GM23248 (cell line): ENCODE measurements at regions not wholly inside any gene's neighbourhood (a gene's known extent, or its start where the extent isn't known, plus 50 kb on each side); places are given as distances from the start of the nearest gene placed in this dataset.

Experiments
- DNase-seq: peaks from one replicate; pipeline ENCODE4 v3.0.0-alpha.2; 2015
- H2AFZ ChIP-seq: fragments of 200-600 bp; sonication (generic); 2 replicates; pipeline ENCODE4 v1.6.1; 2016; ENCODE audit warnings: antibody characterized with exemption
- H3F3A ChIP-seq: fragments of 200-600 bp; sonication (generic); 2 replicates; pipeline ENCODE4 v1.6.1; 2016; ENCODE audit warnings: mild to moderate bottlenecking, antibody characterized with exemption, mixed run types; ENCODE audit not compliant: insufficient read depth
- H3K27ac ChIP-seq: fragments of 200-600 bp; sonication (generic); 2 replicates; pipeline ENCODE4 v1.5.1; 2016; ENCODE audit warnings: mild to moderate bottlenecking
- H3K27me3 ChIP-seq: fragments of 200-600 bp; sonication (generic); replicated peaks from 2 replicates; pipeline ENCODE4 v1.6.1; 2016; ENCODE audit warnings: mild to moderate bottlenecking; ENCODE audit not compliant: insufficient read depth
- H3K36me3 ChIP-seq: fragments of 200-600 bp; sonication (generic); 2 replicates; pipeline ENCODE4 v1.6.1; 2016; ENCODE audit warnings: low read depth, mild to moderate bottlenecking
- H3K4me1 ChIP-seq: fragments of 200-600 bp; sonication (generic); 2 replicates; pipeline ENCODE4 v1.6.1; 2016; ENCODE audit warnings: mild to moderate bottlenecking; ENCODE audit not compliant: insufficient read depth
- H3K4me2 ChIP-seq: fragments of 200-600 bp; sonication (generic); one replicate; pipeline ENCODE4 v1.6.1; 2016; ENCODE audit warnings: mild to moderate bottlenecking; ENCODE audit not compliant: unreplicated experiment
- H3K4me3 ChIP-seq: fragments of 200-600 bp; sonication (generic); 2 replicates; pipeline ENCODE4 v1.5.1; 2016; ENCODE audit warnings: mild to moderate bottlenecking
- H3K79me2 ChIP-seq: fragments of 200-600 bp; sonication (generic); 2 replicates; pipeline ENCODE4 v1.6.1; 2016; ENCODE audit warnings: mild to moderate bottlenecking; ENCODE audit not compliant: insufficient read depth
- H3K9ac ChIP-seq: fragments of 200-600 bp; sonication (generic); 2 replicates; pipeline ENCODE4 v1.6.1; 2016; ENCODE audit warnings: mild to moderate bottlenecking
- H3K9me2 ChIP-seq: fragments of 200-600 bp; sonication (generic); 2 replicates; pipeline ENCODE4 v1.6.1; 2016; ENCODE audit warnings: mixed run types, mild to moderate bottlenecking, moderate library complexity; ENCODE audit not compliant: insufficient read depth
- H3K9me3 ChIP-seq: fragments of 200-600 bp; sonication (generic); one replicate; pipeline ENCODE4 v1.6.1; 2017; ENCODE audit warnings: low read depth
- H4K20me1 ChIP-seq: fragments of 200-600 bp; sonication (generic); 2 replicates; pipeline ENCODE4 v1.6.0; 2016; ENCODE audit not compliant: insufficient read depth
- EZH2 ChIP-seq: fragments of 200-600 bp; sonication (generic); IDR thresholded peaks from 2 replicates; pipeline ENCODE4 v1.6.1; 2018; ENCODE audit warnings: antibody characterized with exemption, mild to moderate bottlenecking; ENCODE audit not compliant: insufficient read depth, poor library complexity, severe bottlenecking
- EZH2phosphoT487 ChIP-seq: fragments of 200-600 bp; sonication (generic); IDR thresholded peaks from 2 replicates; pipeline ENCODE4 v1.6.1; 2018; ENCODE audit warnings: antibody characterized with exemption, moderate library complexity, mild to moderate bottlenecking, low read depth; ENCODE audit not compliant: insufficient read depth
- WGBS, 2 experiments: methylation state at CpG; one replicate each; pipeline ENCODE4 v1.1.6; 2015 to 2017; ENCODE audit warnings: low lambda C conversion rate in 2 of 2, low coverage in 1 of 2; ENCODE audit errors: missing lambda C conversion rate in 2 of 2; 5-methylcytosine and 5-hydroxymethylcytosine counted together
- in situ Hi-C: fragments of 300-500 bp; cut with MboI; formaldehyde crosslinking; loops from 2 replicates; pipeline ENCODE4 v1.15.0; 2020

DNA sequence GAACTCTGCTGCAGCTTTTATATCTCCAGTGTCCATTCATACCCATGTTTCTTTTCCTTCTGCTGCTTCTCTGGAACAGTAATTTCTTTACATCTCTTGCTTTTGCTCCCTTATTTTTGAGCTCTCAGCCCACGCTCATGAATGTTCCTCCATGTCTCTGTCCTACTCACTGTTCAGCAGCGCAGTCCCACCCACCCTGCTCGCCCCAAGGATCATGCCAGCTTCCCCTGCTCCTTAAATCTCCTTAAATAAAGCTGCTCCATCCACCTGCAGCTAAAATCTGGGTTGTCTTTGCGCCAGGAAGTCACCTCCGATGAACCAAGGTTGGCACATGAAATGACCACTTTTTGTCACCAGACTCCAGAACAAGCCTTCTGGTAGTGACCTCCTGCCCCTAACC lies 201.1 kb upstream of the RGS6 start:
- Histone ChIP-seq H3K4me2 (no peak overlapping the region), H3K9ac (no peak overlapping the region), H3K27ac (0 out of 2 replicates have a peak overlapping the region, but pooled peaks have one; percentile 10), H3K9me2 (no peaks in the 10 kb centered on the region), H3K9me3 (no peaks in the 10 kb centered on the region), H3K27me3 (no peaks in the 10 kb centered on the region), H3K4me1 (peaks cover 34% of the 10 kb centered on the region), H4K20me1 (no peaks in the 10 kb centered on the region), H3K4me3 (no peak overlapping the region), H2AFZ (no peak overlapping the region), H3F3A (peaks cover 36% of the 10 kb centered on the region), H3K79me2 (no peaks in the 10 kb centered on the region; the same call in 1 of the 2 replicates), H3K36me3 (peaks cover 27% of the 10 kb centered on the region)
- in situ Hi-C loops, result no loop called here
- no peak for TF ChIP-seq EZH2
- TF ChIP-seq EZH2phosphoT487, result no peak
- no peak for DNase-seq
- WGBS, 2 experiments, result 94 to 97% methylated on average over 5 of the region's 5 CpGs

DNA sequence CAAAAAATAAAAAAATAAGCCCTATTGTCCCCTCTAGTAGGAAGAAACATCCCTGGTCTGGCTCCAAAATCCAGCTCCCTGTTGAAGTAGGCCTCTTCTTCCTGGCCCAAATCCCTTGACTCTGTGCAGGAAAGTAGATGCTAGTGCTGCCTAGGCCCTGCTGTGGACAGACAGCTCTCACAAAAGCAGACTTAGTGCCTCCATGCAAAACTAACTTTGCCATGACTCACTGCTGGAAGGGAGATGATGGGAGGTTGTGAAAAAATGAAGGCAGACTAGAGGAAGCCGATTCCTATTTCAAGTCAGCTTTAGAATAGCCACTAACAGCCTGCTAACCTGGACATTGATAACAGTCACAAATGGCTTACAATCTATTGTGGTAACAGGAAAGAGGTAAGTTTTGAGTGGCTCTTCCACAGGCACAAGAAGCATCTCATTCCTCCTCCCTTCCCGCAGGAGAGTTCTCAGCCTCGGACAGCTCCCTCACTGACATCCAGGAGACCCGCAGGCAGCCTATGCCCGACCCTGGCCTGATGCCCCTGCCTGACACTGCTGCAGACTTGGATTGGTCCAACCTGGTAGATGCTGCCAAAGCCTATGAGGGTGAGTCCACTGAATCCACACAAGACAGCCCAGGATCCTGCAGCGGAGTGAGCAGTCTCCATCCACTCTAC lies 198.9 kb upstream of the RGS6 start:
- Histone ChIP-seq H3K9me2 (no peaks in the 10 kb centered on the region), H3K4me3 (no peak overlapping the region), H4K20me1 (no peaks in the 10 kb centered on the region), H3K4me1 (peaks cover 16% of the 10 kb centered on the region), H3K9me3 (no peaks in the 10 kb centered on the region), H2AFZ (no peak overlapping the region), H3K4me2 (peak overlapping the region; percentile 8), H3K36me3 (peaks cover 46% of the 10 kb centered on the region), H3K27ac (peak overlapping the region; percentile 76), H3K27me3 (no peaks in the 10 kb centered on the region), H3K79me2 (no peaks in the 10 kb centered on the region; the same call in 1 of the 2 replicates), H3K9ac (peak overlapping the region; percentile 49), H3F3A (peaks cover 18% of the 10 kb centered on the region)
- peak; percentile 85 for DNase-seq
- in situ Hi-C loops, result no loop called here
- TF ChIP-seq EZH2phosphoT487 (no peak), EZH2 (no peak)
- 66 to 75% methylated on average over 6 of the region's 6 CpGs for WGBS, 2 experiments

DNA sequence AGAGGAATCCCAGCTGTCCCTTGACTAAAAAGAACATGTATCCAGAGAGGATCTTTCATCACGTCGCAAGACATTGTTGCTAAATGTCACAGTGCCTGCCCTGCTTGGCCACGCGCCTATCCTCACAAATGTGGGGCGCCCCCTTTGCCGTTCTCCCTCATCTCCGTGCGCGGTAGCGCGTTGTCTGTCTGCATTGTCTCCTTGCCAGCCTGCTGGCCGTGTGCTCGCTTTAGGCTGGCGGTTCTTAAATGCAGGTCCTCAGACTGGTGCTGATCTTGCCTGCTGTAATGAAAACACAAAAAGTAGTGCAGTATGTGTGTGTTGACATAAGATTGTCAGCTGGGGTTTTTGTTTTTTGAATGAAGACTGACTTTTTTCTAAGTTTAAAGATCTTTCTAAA lies 198.2 kb upstream of the RGS6 start:
- Histone ChIP-seq H3K9me2 (no peaks in the 10 kb centered on the region), H3K9ac (no peak overlapping the region), H3K9me3 (no peaks in the 10 kb centered on the region), H3K4me3 (no peak overlapping the region), H3K79me2 (no peaks in the 10 kb centered on the region; the same call in 1 of the 2 replicates), H3F3A (peaks cover 15% of the 10 kb centered on the region), H2AFZ (no peak overlapping the region), H3K4me1 (peaks cover 12% of the 10 kb centered on the region), H3K4me2 (no peak overlapping the region), H4K20me1 (no peaks in the 10 kb centered on the region), H3K27ac (peak overlapping the region; percentile 76; the same call in 1 of the 2 replicates), H3K36me3 (peaks cover 49% of the 10 kb centered on the region), H3K27me3 (no peaks in the 10 kb centered on the region)
- WGBS, 2 experiments, result 94 to 97% methylated on average over 14 of the region's 14 CpGs
- in situ Hi-C loops, result no loop called here
- no peak for TF ChIP-seq EZH2phosphoT487
- TF ChIP-seq EZH2, result no peak
- no peak for DNase-seq

DNA sequence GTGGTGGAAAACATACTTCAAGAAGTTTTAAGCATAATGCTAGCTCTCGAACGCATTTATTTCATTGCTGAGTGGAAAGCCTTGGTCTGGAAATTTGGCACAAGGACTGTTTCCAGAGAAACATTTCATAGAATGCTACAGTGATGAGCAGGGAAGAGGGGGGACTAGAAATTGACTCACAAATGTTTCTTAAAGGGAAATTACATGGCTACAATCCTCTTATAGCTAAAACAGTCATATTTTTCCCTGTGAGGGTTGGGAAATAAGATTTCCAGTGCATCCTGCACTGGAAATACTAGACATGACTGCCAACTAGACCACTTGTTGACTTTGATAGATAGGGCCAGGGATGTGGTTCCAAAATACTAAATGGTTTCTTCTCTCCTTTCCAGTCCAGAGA lies 197.3 kb upstream of the RGS6 start:
- no peak overlapping the region for H3K27ac ChIP-seq
- H3K9me2 ChIP-seq, result no peaks in the 10 kb centered on the region
- H3K9me3 ChIP-seq, result no peaks in the 10 kb centered on the region
- H4K20me1 ChIP-seq, result no peaks in the 10 kb centered on the region
- H3K9ac ChIP-seq, result no peak overlapping the region
- in situ Hi-C loops, result no loop called here
- no peak for TF ChIP-seq EZH2
- TF ChIP-seq EZH2phosphoT487, result no peak
- no peaks in the 10 kb centered on the region for H3K79me2 ChIP-seq
- H3F3A ChIP-seq, result peaks cover 15% of the 10 kb centered on the region
- no peak overlapping the region for H3K4me3 ChIP-seq
- H3K27me3 ChIP-seq, result no peaks in the 10 kb centered on the region
- 93 to 94% methylated on average over 2 of the region's 2 CpGs for WGBS, 2 experiments
- peaks cover 51% of the 10 kb centered on the region for H3K36me3 ChIP-seq
- peaks cover 12% of the 10 kb centered on the region for H3K4me1 ChIP-seq
- H3K4me2 ChIP-seq, result no peak overlapping the region
- DNase-seq, result no peak
- no peak overlapping the region for H2AFZ ChIP-seq
